K562 (cell line): ENCODE measurements at regions not wholly inside any gene's neighbourhood (a gene's known extent, or its start where the extent isn't known, plus 50 kb on each side); places are given as distances from the start of the nearest gene placed in this dataset.

Experiments
- ATAC-seq: fragments of 200-7000 bp; cut with Tn5 transposase; 3 replicates; pipeline ENCODE4 v1.9.1; 2020; ENCODE audit warnings: moderate library complexity
- BruUV-seq: library from RNA; stranded (reverse); fragments of 400-500 nt; replicated peaks from 2 replicates; lab custom pipeline; 2021; lab: Mats Ljungman, UMichigan
- CTCF ChIA-PET: fragments of 300-600 bp; formaldehyde crosslinking; extraction: SDS; loops from one replicate; lab custom pipeline; 2021; ENCODE audit warnings: low intra/inter-chr PET ratio; lab: Yijun Ruan, JAX
- POLR2A ChIA-PET: fragments of 300-600, 350-650 bp; sonication (Branson Sonifier 250); formaldehyde crosslinking; extraction: SDS; loops from one replicate; lab custom pipeline; 2021; ENCODE audit warnings: antibody characterized with exemption, inconsistent platforms; lab: Yijun Ruan, JAX
- DNase-seq, 4 experiments: peaks; one replicate each; pipeline versions ENCODE4 v3.0.0 to v3.0.0-alpha.2; 2011 to 2018; ENCODE audit warnings: low spot score in 3 of 4, mixed read lengths in 3 of 4; ENCODE audit errors: extremely low read depth in 1 of 4
- FAIRE-seq: peaks from 2 replicates; lab custom pipeline; 2011; peaks lifted over from hg19 to GRCh38; lab: Jason Lieb, UNC
- H2AFZ ChIP-seq: 2 replicates; pipeline ENCODE4 v1.6.0; 2011; ENCODE audit warnings: low read depth, low read length, control low read depth, inconsistent platforms
- H3K27ac ChIP-seq: fragments of 200-600 bp; 3 replicates; pipeline ENCODE4 v1.8.0; 2011; ENCODE audit warnings: low read depth, mild to moderate bottlenecking, control low read depth, inconsistent platforms, low read length, moderate library complexity, mixed read lengths; ENCODE audit errors: extremely low read depth
- H3K27me3 ChIP-seq, 2 experiments: fragments of 300-600 bp in 1 of 2; 2 replicates in 1 of 2; 3 replicates in 1 of 2; pipeline versions ENCODE4 v1.6.0 to v1.8.0; 2011; ENCODE audit warnings: inconsistent platforms in 2 of 2, low read length in 2 of 2, mild to moderate bottlenecking in 1 of 2, mixed read lengths in 1 of 2, moderate library complexity in 1 of 2; ENCODE audit not compliant: control insufficient read depth in 2 of 2, insufficient read depth in 2 of 2
- H3K36me3 ChIP-seq: fragments of 300-600 bp; 3 replicates; pipeline ENCODE4 v1.8.0; 2011; ENCODE audit warnings: mild to moderate bottlenecking, low read length, inconsistent platforms; ENCODE audit not compliant: control insufficient read depth, insufficient read depth
- H3K4me1 ChIP-seq, 2 experiments: fragments of 200-600 bp in 1 of 2; replicated peaks in 1 of 2; 2 replicates in 1 of 2; 3 replicates in 1 of 2; pipeline versions ENCODE4 v1.5.1 to v1.8.0; 2011; ENCODE audit warnings: inconsistent platforms in 2 of 2, low read length in 2 of 2, mild to moderate bottlenecking in 1 of 2, mixed read lengths in 1 of 2, moderate library complexity in 1 of 2; ENCODE audit not compliant: control insufficient read depth in 2 of 2, insufficient read depth in 2 of 2
- H3K4me2 ChIP-seq: 2 replicates; pipeline ENCODE4 v1.6.1; 2011; ENCODE audit warnings: low read length, control low read depth, inconsistent platforms, mixed read lengths; ENCODE audit not compliant: insufficient read depth
- H3K4me3 ChIP-seq: fragments of 200-600 bp; sonication (generic), shearing (Covaris generic); 2 replicates; pipeline ENCODE4 v1.5.1; 2016; ENCODE audit warnings: control low read depth, inconsistent platforms
- H3K79me2 ChIP-seq: fragments of 200-600 bp; 3 replicates; pipeline ENCODE4 v1.8.0; 2011; ENCODE audit warnings: low read length, inconsistent platforms; ENCODE audit not compliant: control insufficient read depth, insufficient read depth
- H3K9ac ChIP-seq, 2 experiments: 2 replicates each; pipeline versions ENCODE4 v1.6.0 to v1.6.1; 2011; ENCODE audit warnings: low read depth in 2 of 2, low read length in 2 of 2, control low read depth in 1 of 2, inconsistent platforms in 1 of 2, mild to moderate bottlenecking in 1 of 2, mixed read lengths in 1 of 2; ENCODE audit not compliant: insufficient read depth in 1 of 2
- H3K9me1 ChIP-seq: one replicate; pipeline ENCODE4 v1.6.0; 2011; ENCODE audit warnings: inconsistent platforms, mild to moderate bottlenecking, low read length, moderate library complexity; ENCODE audit not compliant: control insufficient read depth, insufficient read depth
- H3K9me3 ChIP-seq: replicated peaks from 2 replicates; pipeline ENCODE4 v1.5.1; 2011; ENCODE audit warnings: low read depth, low read length, inconsistent platforms; ENCODE audit not compliant: control insufficient read depth, insufficient read depth
- H4K20me1 ChIP-seq: replicated peaks from 2 replicates; pipeline ENCODE4 v1.6.1; 2011; ENCODE audit warnings: low read length, inconsistent platforms, mixed read lengths; ENCODE audit not compliant: control insufficient read depth, insufficient read depth
- ARNT ChIP-seq, 2 experiments: fragments of 450-650 bp; IDR thresholded peaks; 2 replicates each; pipeline ENCODE4 v1.6.1; 2016; ENCODE audit warnings: mild to moderate bottlenecking in 1 of 2
- BRCA1 ChIP-seq, 2 experiments: fragments of 450-650 bp in 1 of 2; sonication (generic) in 1 of 2; formaldehyde crosslinking in 1 of 2; IDR thresholded peaks; 2 replicates each; pipeline versions ENCODE4 v1.5.0 to v1.6.1; 2017 to 2020; ENCODE audit warnings: mild to moderate bottlenecking in 1 of 2, missing genetic modification reagents in 1 of 2
- WGBS: fragments of 100-300 bp; shearing (Covaris generic); methylation state at CpG from one replicate; pipeline ENCODE4 v1.1.6; 2016; ENCODE audit warnings: low coverage, mixed read lengths; ENCODE audit not compliant: insufficient coverage; ENCODE audit errors: missing lambda C conversion rate; 5-methylcytosine and 5-hydroxymethylcytosine counted together
- in situ Hi-C: fragments of 300-500 bp; cut with MboI; formaldehyde crosslinking; loops from 4 replicates; pipeline ENCODE4 v1.15.0; 2018; ENCODE audit warnings: inconsistent platforms, mixed read lengths
- intact Hi-C: fragments of 100-400 bp; cut with micrococcal nuclease; formaldehyde crosslinking; loops from 2 replicates; pipeline ENCODE4 v1.14.2; 2022
- TF ChIP-seq, protein P1 (sequence below): fragments of 250-450 bp; sonication (Bioruptor Pico); IDR thresholded peaks from 2 replicates; pipeline ENCODE4 v1.4.0; 2020

DNA sequence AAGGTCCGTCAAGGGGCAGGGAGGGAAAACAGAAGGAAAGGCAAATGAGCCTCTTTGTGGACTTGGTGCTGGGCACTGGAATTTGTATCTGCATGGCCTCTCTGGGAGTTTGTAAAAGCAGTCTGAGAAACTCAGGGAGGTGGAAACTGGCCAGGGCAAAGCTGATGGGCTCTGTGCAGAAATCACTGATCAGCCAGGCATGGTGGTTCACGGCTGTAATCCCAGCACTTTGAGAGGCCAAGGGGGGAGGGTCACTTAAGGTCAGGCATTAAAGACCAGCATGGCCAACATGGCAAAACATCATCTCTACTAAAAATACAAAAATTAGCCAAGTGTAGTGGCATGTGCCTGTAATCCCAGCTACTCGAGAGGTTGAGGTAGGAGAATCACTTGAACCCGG, 369.9 kb upstream of the ZNF507 start:
- no peak for FAIRE-seq
- Histone ChIP-seq H3K4me1 (no peaks in the 10 kb centered on the region), H3K4me2 (no peak overlapping the region), H3K4me3 (no peak overlapping the region), H3K9me3 (no peaks in the 10 kb centered on the region), H4K20me1 (no peaks in the 10 kb centered on the region; the same call in 1 of the 2 replicates), H3K27me3 (peaks cover 0 to 7% of the 10 kb centered on the region in 2 experiments; a peak in 2 of 5 replicates), H2AFZ (no peak overlapping the region), H3K36me3 (no peaks in the 10 kb centered on the region), H3K9ac (no peak overlapping the region), H3K9me1 (no peaks in the 10 kb centered on the region), H3K79me2 (no peaks in the 10 kb centered on the region), H3K27ac (no peak overlapping the region)
- 0% methylated on average over 4 of the region's 4 CpGs for WGBS
- ATAC-seq: no peak
- TF ChIP-seq BRCA1 (IDR thresholded peaks at IDR 0.05): no peak
- TF ChIP-seq BRCA1 (CRISPR knock-in tag; IDR thresholded peaks at IDR 0.05): no peak
- no peak for TF ChIP-seq ARNT (IDR thresholded peaks at IDR 0.05)
- TF ChIP-seq, protein P1, sequence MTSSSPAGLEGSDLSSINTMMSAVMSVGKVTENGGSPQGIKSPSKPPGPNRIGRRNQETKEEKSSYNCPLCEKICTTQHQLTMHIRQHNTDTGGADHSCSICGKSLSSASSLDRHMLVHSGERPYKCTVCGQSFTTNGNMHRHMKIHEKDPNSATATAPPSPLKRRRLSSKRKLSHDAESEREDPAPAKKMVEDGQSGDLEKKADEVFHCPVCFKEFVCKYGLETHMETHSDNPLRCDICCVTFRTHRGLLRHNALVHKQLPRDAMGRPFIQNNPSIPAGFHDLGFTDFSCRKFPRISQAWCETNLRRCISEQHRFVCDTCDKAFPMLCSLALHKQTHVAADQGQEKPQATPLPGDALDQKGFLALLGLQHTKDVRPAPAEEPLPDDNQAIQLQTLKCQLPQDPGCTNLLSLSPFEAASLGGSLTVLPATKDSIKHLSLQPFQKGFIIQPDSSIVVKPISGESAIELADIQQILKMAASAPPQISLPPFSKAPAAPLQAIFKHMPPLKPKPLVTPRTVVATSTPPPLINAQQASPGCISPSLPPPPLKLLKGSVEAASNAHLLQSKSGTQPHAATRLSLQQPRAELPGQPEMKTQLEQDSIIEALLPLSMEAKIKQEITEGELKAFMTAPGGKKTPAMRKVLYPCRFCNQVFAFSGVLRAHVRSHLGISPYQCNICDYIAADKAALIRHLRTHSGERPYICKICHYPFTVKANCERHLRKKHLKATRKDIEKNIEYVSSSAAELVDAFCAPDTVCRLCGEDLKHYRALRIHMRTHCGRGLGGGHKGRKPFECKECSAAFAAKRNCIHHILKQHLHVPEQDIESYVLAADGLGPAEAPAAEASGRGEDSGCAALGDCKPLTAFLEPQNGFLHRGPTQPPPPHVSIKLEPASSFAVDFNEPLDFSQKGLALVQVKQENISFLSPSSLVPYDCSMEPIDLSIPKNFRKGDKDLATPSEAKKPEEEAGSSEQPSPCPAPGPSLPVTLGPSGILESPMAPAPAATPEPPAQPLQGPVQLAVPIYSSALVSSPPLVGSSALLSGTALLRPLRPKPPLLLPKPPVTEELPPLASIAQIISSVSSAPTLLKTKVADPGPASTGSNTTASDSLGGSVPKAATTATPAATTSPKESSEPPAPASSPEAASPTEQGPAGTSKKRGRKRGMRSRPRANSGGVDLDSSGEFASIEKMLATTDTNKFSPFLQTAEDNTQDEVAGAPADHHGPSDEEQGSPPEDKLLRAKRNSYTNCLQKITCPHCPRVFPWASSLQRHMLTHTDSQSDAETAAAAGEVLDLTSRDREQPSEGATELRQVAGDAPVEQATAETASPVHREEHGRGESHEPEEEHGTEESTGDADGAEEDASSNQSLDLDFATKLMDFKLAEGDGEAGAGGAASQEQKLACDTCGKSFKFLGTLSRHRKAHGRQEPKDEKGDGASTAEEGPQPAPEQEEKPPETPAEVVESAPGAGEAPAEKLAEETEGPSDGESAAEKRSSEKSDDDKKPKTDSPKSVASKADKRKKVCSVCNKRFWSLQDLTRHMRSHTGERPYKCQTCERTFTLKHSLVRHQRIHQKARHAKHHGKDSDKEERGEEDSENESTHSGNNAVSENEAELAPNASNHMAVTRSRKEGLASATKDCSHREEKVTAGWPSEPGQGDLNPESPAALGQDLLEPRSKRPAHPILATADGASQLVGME (CRISPR knock-in tag): no peak
- CTCF ChIA-PET: no interaction called here
- BruUV-seq: no TSS peak
- intact Hi-C loops: no loop called here
- in situ Hi-C loops: no loop called here
- POLR2A ChIA-PET: no interaction called here
- no peak for DNase-seq
